GM13976 (cell line): ENCODE measurements at regions not wholly inside any gene's neighbourhood (a gene's known extent, or its start where the extent isn't known, plus 50 kb on each side); places are given as distances from the start of the nearest gene placed in this dataset.

Experiments
- DNase-seq: peaks from one replicate; pipeline ENCODE4 v3.0.0; 2012; ENCODE audit warnings: low spot score
- in situ Hi-C: fragments of 300-500 bp; cut with MboI; formaldehyde crosslinking; loops from one replicate; pipeline ENCODE4 v1.12.0; 2022; ENCODE audit warnings: low sequenced_read_pairs, mixed read lengths, inconsistent platforms; ENCODE audit not compliant: unreplicated experiment
- TF ChIP-seq, protein P1 (sequence below): IDR thresholded peaks from 2 replicates; pipeline ENCODE4 v1.5.1; 2012; ENCODE audit warnings: borderline replicate concordance, mild to moderate bottlenecking; ENCODE audit not compliant: insufficient read depth; ENCODE audit errors: extremely low read depth, missing control alignments, control extremely low read depth

DNA sequence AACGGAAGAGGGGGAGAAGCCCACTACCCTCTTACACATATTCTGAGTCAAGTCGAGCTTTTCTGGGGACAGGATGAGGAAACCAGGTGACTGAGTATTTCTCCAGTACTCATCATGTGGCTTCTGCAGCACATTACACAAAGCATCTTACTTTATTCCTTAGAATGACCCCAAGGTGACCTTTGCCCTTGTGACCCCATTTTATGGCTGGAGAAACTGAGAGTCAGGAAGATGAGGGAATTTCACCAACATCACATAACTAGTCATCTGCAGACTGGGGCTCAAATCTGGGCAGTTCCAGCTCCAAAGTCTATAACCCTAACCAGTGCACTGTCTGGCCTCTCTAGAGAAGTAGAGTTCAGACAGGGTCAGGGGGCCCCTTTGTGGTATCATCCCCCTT is 707.0 kb downstream of the UQCRFS1 start:
- in situ Hi-C loops, result no loop called here
- no peak for DNase-seq
- TF ChIP-seq, protein P1, sequence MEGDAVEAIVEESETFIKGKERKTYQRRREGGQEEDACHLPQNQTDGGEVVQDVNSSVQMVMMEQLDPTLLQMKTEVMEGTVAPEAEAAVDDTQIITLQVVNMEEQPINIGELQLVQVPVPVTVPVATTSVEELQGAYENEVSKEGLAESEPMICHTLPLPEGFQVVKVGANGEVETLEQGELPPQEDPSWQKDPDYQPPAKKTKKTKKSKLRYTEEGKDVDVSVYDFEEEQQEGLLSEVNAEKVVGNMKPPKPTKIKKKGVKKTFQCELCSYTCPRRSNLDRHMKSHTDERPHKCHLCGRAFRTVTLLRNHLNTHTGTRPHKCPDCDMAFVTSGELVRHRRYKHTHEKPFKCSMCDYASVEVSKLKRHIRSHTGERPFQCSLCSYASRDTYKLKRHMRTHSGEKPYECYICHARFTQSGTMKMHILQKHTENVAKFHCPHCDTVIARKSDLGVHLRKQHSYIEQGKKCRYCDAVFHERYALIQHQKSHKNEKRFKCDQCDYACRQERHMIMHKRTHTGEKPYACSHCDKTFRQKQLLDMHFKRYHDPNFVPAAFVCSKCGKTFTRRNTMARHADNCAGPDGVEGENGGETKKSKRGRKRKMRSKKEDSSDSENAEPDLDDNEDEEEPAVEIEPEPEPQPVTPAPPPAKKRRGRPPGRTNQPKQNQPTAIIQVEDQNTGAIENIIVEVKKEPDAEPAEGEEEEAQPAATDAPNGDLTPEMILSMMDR, result no peak

DNA sequence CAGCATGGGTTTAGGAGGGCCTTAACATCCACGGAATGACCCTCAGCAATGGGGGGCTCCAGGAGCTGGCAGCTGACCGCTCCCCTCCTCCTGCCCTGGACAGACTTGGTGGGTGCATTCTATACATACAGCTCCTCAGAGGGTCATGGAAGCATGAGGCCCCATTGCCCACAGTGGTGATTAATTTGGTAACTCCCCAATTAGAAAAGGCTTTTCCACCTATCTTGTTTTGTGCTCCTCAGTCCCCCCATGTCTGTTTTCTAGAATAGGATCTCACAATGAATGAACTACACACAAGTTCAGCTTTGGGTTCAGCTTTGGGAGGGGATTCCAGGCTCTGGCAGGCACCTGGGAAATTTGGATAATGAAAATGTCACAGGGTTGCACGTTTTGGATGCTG is 707.8 kb downstream of the UQCRFS1 start:
- no peak for DNase-seq
- TF ChIP-seq, protein P1, result no peak
- in situ Hi-C loops, result no loop called here

DNA sequence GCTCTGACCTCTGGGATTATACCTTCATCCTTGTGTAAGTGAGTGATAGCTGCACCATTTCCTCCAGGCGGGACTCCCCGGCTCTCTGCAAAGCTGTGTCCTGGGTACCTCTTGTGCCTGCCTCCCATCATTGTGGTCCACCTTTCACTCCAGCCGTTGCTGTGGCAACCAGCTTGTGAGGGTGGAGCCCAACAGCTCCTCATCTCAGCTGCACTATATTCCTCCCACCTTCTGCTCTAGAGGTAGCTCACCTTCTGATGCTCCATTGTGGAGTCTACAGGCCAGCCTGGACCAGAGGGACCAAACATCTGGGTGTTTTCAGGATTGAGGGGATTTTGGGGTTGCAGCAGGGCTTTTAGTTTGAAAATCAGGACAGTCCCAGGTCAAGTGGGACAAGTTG is 708.2 kb downstream of the UQCRFS1 start:
- TF ChIP-seq, protein P1, result no peak
- DNase-seq, result no peak
- in situ Hi-C loops, result no loop called here

DNA sequence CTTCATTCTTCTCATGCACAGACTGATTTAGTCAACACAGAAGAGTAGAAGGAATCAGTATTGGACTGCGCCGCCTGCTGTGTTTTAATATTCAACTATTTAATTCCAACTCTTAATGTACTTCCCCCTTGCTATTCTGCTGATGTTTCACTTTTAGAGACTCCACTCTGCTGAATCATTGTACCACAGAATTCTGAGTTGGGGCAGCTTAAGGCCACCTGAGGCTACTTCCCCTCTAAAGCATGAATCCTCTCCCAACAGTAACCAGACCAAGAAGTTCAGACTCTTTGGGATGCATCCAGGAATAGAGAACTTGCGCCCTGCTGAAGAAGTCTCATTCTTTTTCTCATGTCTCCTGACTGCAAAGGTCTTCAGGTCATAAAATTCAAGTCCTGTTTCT is 708.8 kb downstream of the UQCRFS1 start:
- in situ Hi-C loops, result no loop called here
- no peak for DNase-seq
- TF ChIP-seq, protein P1, result no peak

DNA sequence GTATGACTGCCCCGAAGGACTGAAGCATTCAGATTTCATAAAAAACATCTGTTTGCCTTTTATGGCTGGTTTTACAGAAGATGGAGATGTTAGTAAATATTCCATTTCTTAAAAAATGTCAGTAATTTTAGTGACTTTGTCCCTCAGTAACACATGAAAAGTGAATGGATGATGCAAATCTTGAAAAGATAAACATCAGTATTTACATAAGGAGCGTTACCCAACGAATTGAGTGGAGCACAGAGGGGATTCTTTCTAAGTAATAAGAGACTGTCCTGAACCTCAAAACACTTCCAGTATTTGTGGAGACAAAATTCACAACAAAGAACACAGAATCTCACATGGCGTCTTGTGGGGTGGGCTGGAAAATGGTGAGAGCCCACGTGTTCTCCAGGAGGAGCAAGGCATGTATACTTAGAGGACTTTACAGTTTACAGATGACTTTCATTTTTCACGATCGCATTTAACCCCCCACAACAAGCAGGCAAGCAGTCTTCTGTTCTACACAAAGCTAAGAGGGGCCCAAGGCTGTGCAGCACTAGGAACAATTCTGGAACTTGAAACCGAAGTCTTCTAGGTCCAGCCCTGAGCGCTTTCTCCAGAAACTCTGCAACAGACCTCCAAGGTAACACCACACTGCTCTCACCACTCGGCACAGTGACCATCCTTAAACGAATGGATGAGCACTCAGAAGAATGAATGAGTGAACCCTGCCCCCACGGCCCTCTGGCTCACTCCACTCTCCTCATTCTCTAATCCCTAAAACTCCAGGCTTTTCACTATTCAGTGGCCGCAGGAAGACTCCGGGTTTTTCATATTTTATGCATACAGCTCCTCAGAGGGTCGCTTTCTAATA is 709.8 kb downstream of the UQCRFS1 start:
- in situ Hi-C loops, result no loop called here
- TF ChIP-seq, protein P1, result no peak

DNA sequence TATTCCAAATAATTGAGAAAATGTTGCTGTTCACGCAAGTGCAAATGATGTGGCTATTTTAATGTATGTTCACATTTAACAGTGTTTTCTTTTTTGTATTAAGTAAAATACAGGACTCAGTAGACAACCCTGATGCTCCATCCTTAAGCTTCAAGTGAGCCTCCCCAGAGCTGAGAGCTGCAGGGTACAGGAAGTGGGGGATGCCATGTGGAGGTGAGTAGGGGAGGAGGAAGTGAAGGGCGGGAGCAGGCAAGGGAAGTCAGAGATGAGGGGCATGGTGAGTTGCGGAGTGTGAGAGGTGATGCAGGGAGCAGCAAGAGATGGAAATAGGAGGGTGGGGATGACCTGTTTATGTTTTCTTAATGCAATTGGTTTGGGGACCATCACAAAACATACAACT is 711.0 kb downstream of the UQCRFS1 start:
- DNase-seq, result no peak
- TF ChIP-seq, protein P1, result no peak
- in situ Hi-C loops, result no loop called here

More for the DNA sequence above, 709.8 kb downstream of the UQCRFS1 start:
- no peak for DNase-seq

DNA sequence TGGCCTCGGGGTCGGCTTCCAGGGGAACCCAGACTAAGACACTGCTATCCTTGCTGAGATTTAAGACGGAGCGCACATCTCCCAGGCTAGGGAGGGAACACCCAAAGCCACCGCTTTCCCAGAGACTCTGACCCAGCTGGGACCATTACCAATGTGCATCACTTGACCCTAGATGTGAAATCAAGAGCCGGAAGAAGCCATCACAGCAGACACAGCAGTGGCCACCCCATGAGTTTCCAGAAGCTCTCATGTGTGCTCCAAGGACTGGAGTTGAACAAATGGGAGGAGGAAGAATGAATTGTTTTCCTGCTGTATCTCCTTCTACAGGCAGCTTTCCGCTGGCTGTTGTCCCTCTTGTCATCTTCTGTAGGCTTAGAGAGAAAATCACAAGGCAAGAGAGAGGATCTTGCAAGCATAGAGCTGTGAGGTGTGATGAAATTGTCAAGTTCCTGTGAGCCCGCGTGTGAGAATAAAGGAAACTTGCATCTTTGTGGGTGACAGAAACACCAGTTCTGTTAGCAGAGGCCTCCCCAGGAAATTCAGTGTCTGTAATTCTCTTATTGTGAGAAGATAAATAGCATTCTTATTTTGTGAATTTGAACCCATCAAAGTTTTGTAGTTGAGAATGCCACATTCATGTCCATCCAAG is 711.8 kb downstream of the UQCRFS1 start:
- in situ Hi-C loops, result no loop called here
- DNase-seq, result no peak
- TF ChIP-seq, protein P1, result no peak
